ENCODE measurements at regions not wholly inside any gene's neighbourhood (a gene's known extent, or its start where the extent isn't known, plus 50 kb on each side); places are given as distances from the start of the nearest gene placed in this dataset.

- no peak for TF ChIP-seq TAF1 (conservative IDR thresholded peaks at IDR 0.05)
- TF ChIP-seq, protein P1, sequence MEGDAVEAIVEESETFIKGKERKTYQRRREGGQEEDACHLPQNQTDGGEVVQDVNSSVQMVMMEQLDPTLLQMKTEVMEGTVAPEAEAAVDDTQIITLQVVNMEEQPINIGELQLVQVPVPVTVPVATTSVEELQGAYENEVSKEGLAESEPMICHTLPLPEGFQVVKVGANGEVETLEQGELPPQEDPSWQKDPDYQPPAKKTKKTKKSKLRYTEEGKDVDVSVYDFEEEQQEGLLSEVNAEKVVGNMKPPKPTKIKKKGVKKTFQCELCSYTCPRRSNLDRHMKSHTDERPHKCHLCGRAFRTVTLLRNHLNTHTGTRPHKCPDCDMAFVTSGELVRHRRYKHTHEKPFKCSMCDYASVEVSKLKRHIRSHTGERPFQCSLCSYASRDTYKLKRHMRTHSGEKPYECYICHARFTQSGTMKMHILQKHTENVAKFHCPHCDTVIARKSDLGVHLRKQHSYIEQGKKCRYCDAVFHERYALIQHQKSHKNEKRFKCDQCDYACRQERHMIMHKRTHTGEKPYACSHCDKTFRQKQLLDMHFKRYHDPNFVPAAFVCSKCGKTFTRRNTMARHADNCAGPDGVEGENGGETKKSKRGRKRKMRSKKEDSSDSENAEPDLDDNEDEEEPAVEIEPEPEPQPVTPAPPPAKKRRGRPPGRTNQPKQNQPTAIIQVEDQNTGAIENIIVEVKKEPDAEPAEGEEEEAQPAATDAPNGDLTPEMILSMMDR (IDR thresholded peaks at IDR 0.05; ENCODE audit: low read depth, low read length, missing input control): no peak
- TF ChIP-seq, protein P2, sequence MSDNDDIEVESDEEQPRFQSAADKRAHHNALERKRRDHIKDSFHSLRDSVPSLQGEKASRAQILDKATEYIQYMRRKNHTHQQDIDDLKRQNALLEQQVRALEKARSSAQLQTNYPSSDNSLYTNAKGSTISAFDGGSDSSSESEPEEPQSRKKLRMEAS (IDR thresholded peaks at IDR 0.05): no peak
- TF ChIP-seq FOXA1 (IDR thresholded peaks at IDR 0.05): no peak
- TF ChIP-seq, protein P3, sequence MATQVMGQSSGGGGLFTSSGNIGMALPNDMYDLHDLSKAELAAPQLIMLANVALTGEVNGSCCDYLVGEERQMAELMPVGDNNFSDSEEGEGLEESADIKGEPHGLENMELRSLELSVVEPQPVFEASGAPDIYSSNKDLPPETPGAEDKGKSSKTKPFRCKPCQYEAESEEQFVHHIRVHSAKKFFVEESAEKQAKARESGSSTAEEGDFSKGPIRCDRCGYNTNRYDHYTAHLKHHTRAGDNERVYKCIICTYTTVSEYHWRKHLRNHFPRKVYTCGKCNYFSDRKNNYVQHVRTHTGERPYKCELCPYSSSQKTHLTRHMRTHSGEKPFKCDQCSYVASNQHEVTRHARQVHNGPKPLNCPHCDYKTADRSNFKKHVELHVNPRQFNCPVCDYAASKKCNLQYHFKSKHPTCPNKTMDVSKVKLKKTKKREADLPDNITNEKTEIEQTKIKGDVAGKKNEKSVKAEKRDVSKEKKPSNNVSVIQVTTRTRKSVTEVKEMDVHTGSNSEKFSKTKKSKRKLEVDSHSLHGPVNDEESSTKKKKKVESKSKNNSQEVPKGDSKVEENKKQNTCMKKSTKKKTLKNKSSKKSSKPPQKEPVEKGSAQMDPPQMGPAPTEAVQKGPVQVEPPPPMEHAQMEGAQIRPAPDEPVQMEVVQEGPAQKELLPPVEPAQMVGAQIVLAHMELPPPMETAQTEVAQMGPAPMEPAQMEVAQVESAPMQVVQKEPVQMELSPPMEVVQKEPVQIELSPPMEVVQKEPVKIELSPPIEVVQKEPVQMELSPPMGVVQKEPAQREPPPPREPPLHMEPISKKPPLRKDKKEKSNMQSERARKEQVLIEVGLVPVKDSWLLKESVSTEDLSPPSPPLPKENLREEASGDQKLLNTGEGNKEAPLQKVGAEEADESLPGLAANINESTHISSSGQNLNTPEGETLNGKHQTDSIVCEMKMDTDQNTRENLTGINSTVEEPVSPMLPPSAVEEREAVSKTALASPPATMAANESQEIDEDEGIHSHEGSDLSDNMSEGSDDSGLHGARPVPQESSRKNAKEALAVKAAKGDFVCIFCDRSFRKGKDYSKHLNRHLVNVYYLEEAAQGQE (IDR thresholded peaks at IDR 0.05): no peak
- TF ChIP-seq YY1 (IDR thresholded peaks at IDR 0.05): no peak
- TF ChIP-seq, protein P4, sequence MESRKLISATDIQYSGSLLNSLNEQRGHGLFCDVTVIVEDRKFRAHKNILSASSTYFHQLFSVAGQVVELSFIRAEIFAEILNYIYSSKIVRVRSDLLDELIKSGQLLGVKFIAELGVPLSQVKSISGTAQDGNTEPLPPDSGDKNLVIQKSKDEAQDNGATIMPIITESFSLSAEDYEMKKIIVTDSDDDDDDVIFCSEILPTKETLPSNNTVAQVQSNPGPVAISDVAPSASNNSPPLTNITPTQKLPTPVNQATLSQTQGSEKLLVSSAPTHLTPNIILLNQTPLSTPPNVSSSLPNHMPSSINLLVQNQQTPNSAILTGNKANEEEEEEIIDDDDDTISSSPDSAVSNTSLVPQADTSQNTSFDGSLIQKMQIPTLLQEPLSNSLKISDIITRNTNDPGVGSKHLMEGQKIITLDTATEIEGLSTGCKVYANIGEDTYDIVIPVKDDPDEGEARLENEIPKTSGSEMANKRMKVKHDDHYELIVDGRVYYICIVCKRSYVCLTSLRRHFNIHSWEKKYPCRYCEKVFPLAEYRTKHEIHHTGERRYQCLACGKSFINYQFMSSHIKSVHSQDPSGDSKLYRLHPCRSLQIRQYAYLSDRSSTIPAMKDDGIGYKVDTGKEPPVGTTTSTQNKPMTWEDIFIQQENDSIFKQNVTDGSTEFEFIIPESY (IDR thresholded peaks at IDR 0.05): no peak
- TF ChIP-seq SP1 (IDR thresholded peaks at IDR 0.05): no peak
- no peak for TF ChIP-seq RAD21 (IDR thresholded peaks at IDR 0.05)
- TF ChIP-seq JUND (IDR thresholded peaks at IDR 0.05): no peak
- TF ChIP-seq ATF3 (IDR thresholded peaks at IDR 0.05): no peak
Measured at GRCh38 chr3:160098926-160099626, 110.4 kb downstream of the IL12A start.

Data from liver (tissue), 3 donors.